ENCODE measurements at regions not wholly inside any gene's neighbourhood (a gene's known extent, or its start where the extent isn't known, plus 50 kb on each side); places are given as distances from the start of the nearest gene placed in this dataset.

DNA sequence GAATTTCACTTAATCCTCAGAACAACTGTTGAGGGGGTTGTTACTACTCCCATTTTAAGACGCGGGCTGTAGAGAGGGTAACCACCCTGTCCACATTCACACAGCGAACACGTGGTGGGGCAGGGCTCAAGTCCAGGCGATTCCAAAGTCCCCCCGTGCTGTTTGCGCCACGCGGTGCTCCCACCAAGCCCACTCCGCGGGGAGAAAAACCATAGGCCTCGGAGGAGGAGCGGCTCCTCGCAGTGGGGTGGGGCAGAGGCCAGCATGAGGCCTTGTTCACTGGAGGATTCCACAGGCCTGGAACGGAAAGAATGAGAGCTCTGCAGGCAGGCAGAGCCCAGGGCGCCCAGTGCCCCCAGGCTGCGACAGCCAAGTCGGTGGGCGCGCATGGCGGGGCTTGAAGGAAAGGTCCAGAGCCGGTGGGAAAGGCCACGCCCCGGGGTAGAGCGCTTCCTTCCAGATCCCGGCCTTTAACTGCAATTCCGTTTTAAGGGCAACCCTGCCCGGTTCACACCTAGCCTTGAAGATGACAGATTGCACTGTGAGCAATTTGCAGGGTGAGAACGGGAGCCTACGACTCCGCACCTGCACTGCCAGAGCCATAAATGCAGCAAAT is 161.8 kb upstream of the TBL1XR1 start (continued):
- TF ChIP-seq, protein P1, sequence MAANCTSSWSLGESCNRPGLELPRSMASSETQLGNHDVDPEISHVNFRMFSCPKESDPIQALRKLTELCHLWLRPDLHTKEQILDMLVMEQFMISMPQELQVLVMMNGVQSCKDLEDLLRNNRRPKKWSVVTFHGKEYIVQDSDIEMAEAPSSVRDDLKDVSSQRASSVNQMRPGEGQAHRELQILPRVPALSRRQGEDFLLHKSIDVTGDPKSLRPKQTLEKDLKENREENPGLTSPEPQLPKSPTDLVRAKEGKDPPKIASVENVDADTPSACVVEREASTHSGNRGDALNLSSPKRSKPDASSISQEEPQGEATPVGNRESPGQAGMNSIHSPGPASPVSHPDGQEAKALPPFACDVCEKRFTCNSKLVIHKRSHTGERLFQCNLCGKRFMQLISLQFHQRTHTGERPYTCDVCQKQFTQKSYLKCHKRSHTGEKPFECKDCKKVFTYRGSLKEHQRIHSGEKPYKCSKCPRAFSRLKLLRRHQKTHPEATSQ (CRISPR knock-in tag; IDR thresholded peaks at IDR 0.05; ENCODE audit: borderline replicate concordance), result no peak
- TF ChIP-seq DMAP1 (CRISPR knock-in tag; IDR thresholded peaks at IDR 0.05), result 0 out of 2 replicates have a peak, but pooled peaks have one; percentile 67
- no peak for TF ChIP-seq DNMT3B (CRISPR knock-in tag; conservative IDR thresholded peaks at IDR 0.05)

DNA sequence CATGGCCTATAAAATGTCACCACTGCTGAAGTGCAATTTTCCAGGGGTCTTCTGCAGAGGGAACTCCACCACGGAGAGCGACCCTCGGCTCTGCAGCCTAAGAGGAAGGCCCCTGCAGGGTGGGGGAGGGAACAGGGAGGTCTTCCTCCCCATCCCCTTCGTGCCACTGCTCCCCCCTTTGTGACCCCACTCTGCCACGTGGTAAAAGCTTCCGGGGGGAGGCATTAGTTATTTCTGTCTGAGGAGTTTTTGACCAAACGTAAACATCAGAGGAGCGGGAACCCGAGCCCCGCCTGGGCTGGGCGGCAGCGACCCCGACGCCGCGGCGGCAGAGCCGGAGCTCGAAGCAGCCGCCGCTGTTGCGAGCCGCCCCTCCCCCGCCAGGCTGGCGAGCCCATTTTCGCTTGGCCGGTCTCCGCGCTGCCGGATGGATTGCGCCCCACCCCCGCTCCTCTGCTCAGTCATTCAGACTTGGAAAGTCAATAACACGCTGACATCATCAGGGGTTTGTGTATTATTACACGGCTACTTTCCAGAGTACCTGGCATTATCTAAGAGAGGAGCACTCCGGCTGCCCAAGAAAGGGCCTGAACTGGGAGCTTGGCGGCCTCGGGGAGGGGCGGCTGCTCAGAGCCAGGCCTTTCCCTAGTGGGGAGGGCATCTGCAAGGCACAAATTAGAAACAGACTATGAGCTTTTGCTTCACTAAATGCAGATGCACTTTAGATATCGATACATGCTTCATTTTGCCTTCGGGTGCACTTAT is 162.5 kb upstream of the TBL1XR1 start:
- H3K4me3 ChIP-seq (replicated peaks in 1 of 3; ENCODE audit: insufficient read depth in 1 of 3, low read depth in 2 of 3, low read length in 3 of 3), result peak overlapping the region; percentile 35 to 77 (median 58); a peak in 5 of 6 replicates
- H3K9me3 ChIP-seq (ENCODE audit: low read length), result no peaks in the 10 kb centered on the region
- H3K9ac ChIP-seq (ENCODE audit: insufficient read depth, low read depth, low read length), result peak overlapping the region; percentile 84
- no peak overlapping the region for H2AFZ ChIP-seq (ENCODE audit: low read length)
- POLR2A ChIA-PET, result interaction anchor here (0.6 to 4.4 kb wide), 17 partner anchors 9 to 468 kb away, joined by 3 to 125 read pairs (median 5); partner anchors contain the start of gene TBL1XR1
- peak; percentile 52 for FAIRE-seq
- H3K4me1 ChIP-seq (ENCODE audit: insufficient read depth, low read length), result peaks cover 73% of the 10 kb centered on the region
- DNase-seq (ENCODE audit: low spot score), result peak; percentile 98
- no peaks in the 10 kb centered on the region for H3K79me2 ChIP-seq (ENCODE audit: insufficient read depth, low read length)
- peak; percentile 76 for ATAC-seq
- 2% methylated on average over 12 of the region's 40 CpGs for WGBS (ENCODE audit: low lambda C conversion rate)
- H3K36me3 ChIP-seq (replicated peaks in 1 of 2; ENCODE audit: control insufficient read depth in 1 of 2, insufficient read depth in 2 of 2, low read length in 2 of 2), result no peaks in the 10 kb centered on the region
- no peaks in the 10 kb centered on the region for H4K20me1 ChIP-seq (ENCODE audit: insufficient read depth, low read length)
- intact Hi-C loops (cut with micrococcal nuclease; ENCODE audit: unreplicated experiment), result loop anchor here (1.0 to 5.0 kb wide), 3 partner anchors 14 to 463 kb away; no protein-coding TSS in a partner anchor
- H3K4me2 ChIP-seq (ENCODE audit: low read depth, low read length), result peak overlapping the region; percentile 93
- no TSS peak for BruUV-seq (replicated peaks)
- in situ Hi-C loops (cut with HindIII; ENCODE audit: extremely low pct_ligation_motif_present, low pct_unique_long_range_greater_than_20kb), result loop anchor here (5.0 to 10.0 kb wide), 3 partner anchors 162 to 415 kb away; partner anchors contain the start of gene TBL1XR1
- no peaks in the 10 kb centered on the region for H3K27me3 ChIP-seq (ENCODE audit: control insufficient read depth in 1 of 2, insufficient read depth in 2 of 2, low read length in 2 of 2)
- CTCF ChIA-PET (ENCODE audit: low intra/inter-chr PET ratio, low total read pairs), result no interaction called here
- H3K27ac ChIP-seq (ENCODE audit: extremely low read length, insufficient read depth, low read length), result peak overlapping the region; percentile 93
- peak; percentile 87; the same call in 1 of the 2 replicates for TF ChIP-seq RERE (CRISPR knock-in tag; IDR thresholded peaks at IDR 0.05; ENCODE audit: low read depth)
- TF ChIP-seq ZNF24 (IDR thresholded peaks at IDR 0.05), result peak; percentile 73; the same call in 1 of the 2 replicates
- peak; percentile 90; the same call in 1 of the 2 replicates for TF ChIP-seq ZNF335 (CRISPR knock-in tag; IDR thresholded peaks at IDR 0.05)
- peak; percentile 89 for TF ChIP-seq KDM4B (CRISPR knock-in tag; IDR thresholded peaks at IDR 0.05)
- no peak for TF ChIP-seq SMARCE1 (IDR thresholded peaks at IDR 0.05; ENCODE audit: borderline replicate concordance)
- TF ChIP-seq MIER3 (CRISPR knock-in tag; IDR thresholded peaks at IDR 0.05; ENCODE audit: borderline replicate concordance), result peak; percentile 95; the same call in 1 of the 2 replicates
- TF ChIP-seq IRX3 (CRISPR knock-in tag; IDR thresholded peaks at IDR 0.05; ENCODE audit: borderline replicate concordance, low read depth), result no peak
- TF ChIP-seq ZBTB14 (CRISPR knock-in tag; IDR thresholded peaks at IDR 0.05), result peak; percentile 33; the same call in 1 of the 2 replicates
